ENCODE measurements at regions not wholly inside any gene's neighbourhood (a gene's known extent, or its start where the extent isn't known, plus 50 kb on each side); places are given as distances from the start of the nearest gene placed in this dataset.

- no peaks in the 10 kb centered on the region for H3K27me3 ChIP-seq (ENCODE audit: control insufficient read depth, insufficient read depth, low read length)
- CTCF ChIA-PET: interaction anchor here (0.7 to 1.4 kb wide), 3 partner anchors 35 to 810 kb away, joined by 3 to 6 read pairs (median 5); no protein-coding TSS in a partner anchor
Observed at GRCh38 chr3:110526777-110527727, 544.6 kb upstream of the NECTIN3 start.

GRCh38 chr3:110528305-110529121 is 543.1 kb upstream of the NECTIN3 start:
- Histone ChIP-seq H3K27me3 (ENCODE audit: control insufficient read depth, insufficient read depth, low read length) (no peaks in the 10 kb centered on the region), H3K27ac (ENCODE audit: low read depth, low read length) (peak overlapping the region; percentile 53), H3K4me3 (ENCODE audit: low read depth, low read length) (no peak overlapping the region), H3K9me3 (ENCODE audit: control insufficient read depth, insufficient read depth, low read length) (no peaks in the 10 kb centered on the region)
- no peak for DNase-seq (ENCODE audit: low read depth, low spot score)
- CTCF ChIA-PET: no interaction called here
- POLR2A ChIA-PET: no interaction called here
- TF ChIP-seq, protein P1, sequence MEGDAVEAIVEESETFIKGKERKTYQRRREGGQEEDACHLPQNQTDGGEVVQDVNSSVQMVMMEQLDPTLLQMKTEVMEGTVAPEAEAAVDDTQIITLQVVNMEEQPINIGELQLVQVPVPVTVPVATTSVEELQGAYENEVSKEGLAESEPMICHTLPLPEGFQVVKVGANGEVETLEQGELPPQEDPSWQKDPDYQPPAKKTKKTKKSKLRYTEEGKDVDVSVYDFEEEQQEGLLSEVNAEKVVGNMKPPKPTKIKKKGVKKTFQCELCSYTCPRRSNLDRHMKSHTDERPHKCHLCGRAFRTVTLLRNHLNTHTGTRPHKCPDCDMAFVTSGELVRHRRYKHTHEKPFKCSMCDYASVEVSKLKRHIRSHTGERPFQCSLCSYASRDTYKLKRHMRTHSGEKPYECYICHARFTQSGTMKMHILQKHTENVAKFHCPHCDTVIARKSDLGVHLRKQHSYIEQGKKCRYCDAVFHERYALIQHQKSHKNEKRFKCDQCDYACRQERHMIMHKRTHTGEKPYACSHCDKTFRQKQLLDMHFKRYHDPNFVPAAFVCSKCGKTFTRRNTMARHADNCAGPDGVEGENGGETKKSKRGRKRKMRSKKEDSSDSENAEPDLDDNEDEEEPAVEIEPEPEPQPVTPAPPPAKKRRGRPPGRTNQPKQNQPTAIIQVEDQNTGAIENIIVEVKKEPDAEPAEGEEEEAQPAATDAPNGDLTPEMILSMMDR (IDR thresholded peaks at IDR 0.05; ENCODE audit: low read depth, low read length): no peak

More at GRCh38 chr3:110526777-110527727, 544.6 kb upstream of the NECTIN3 start:
- Histone ChIP-seq H3K9me3 (ENCODE audit: control insufficient read depth, insufficient read depth, low read length) (no peaks in the 10 kb centered on the region), H3K4me3 (ENCODE audit: low read depth, low read length) (no peak overlapping the region), H3K27ac (ENCODE audit: low read depth, low read length) (peak overlapping the region; percentile 85)
- peak; percentile 81 for DNase-seq (ENCODE audit: low read depth, low spot score)
- POLR2A ChIA-PET: interaction anchor here (0.7 to 1.4 kb wide), 10 partner anchors 40 to 553 kb away, joined by 3 to 7 read pairs (median 4); no protein-coding TSS in a partner anchor
- TF ChIP-seq, protein P1 (IDR thresholded peaks at IDR 0.05; ENCODE audit: low read depth, low read length): no peak

DNA sequence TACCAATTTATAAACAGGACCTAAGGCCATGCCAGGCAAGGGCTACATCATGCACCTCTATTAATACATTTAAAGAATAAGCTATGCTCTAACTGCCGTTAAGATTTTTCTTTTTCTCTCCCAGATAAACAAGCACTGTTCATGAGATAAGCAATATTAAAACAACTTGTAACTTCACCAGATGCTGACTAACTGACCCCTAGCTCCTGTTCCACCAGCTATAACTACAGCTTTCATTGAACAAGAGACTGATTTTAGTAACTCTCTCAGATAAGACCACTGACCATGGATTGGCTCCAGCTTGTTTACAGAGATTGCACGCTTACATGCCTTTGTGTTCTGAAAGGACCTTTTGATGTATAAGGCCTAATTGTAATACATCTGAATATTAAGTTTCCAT is 540.7 kb upstream of the NECTIN3 start:
- no peaks in the 10 kb centered on the region for H3K9me3 ChIP-seq (ENCODE audit: control insufficient read depth, insufficient read depth, low read length)
- ChIA-PET POLR2A (no interaction called here), CTCF (no interaction called here)
- TF ChIP-seq, protein P1 (IDR thresholded peaks at IDR 0.05; ENCODE audit: low read depth, low read length): no peak
- H3K27ac ChIP-seq (ENCODE audit: low read depth, low read length): no peak overlapping the region
- H3K27me3 ChIP-seq (ENCODE audit: control insufficient read depth, insufficient read depth, low read length): no peaks in the 10 kb centered on the region
- no peak overlapping the region for H3K4me3 ChIP-seq (ENCODE audit: low read depth, low read length)
- no peak for DNase-seq (ENCODE audit: low read depth, low spot score)

GRCh38 chr3:110533089-110533488 is 538.5 kb upstream of the NECTIN3 start:
- DNase-seq (ENCODE audit: low read depth, low spot score): peak; percentile 10
- TF ChIP-seq, protein P1 (IDR thresholded peaks at IDR 0.05; ENCODE audit: low read depth, low read length): no peak
- ChIA-PET CTCF (no interaction called here), POLR2A (interaction anchor here (0.7 kb wide), 1 partner anchor 241 kb away, joined by 3 read pairs; no protein-coding TSS in a partner anchor)
- no peak overlapping the region for H3K27ac ChIP-seq (ENCODE audit: low read depth, low read length)
- H3K27me3 ChIP-seq (ENCODE audit: control insufficient read depth, insufficient read depth, low read length): no peaks in the 10 kb centered on the region
- no peaks in the 10 kb centered on the region for H3K9me3 ChIP-seq (ENCODE audit: control insufficient read depth, insufficient read depth, low read length)
- H3K4me3 ChIP-seq (ENCODE audit: low read depth, low read length): no peak overlapping the region

All from AG04450 (cell line).